Endothelial cell of umbilical vein (primary cell): ENCODE measurements at regions not wholly inside any gene's neighbourhood (a gene's known extent, or its start where the extent isn't known, plus 50 kb on each side); places are given as distances from the start of the nearest gene placed in this dataset.

Experiments
- BruUV-seq: library from RNA; stranded (reverse); fragments of 400-500 nt; replicated peaks from 2 replicates; lab custom pipeline; 2021; lab: Mats Ljungman, UMichigan
- CTCF ChIA-PET: fragments of 300-600, 350-600 bp; sonication (Branson Sonifier 250); formaldehyde crosslinking; loops from one replicate; lab custom pipeline; 2021; ENCODE audit warnings: antibody characterized with exemption, inconsistent platforms; lab: Charles Lee
- POLR2A ChIA-PET: fragments of 300-600, 350-600 bp; sonication (Branson Sonifier 250); formaldehyde crosslinking; loops from one replicate; lab custom pipeline; 2021; ENCODE audit warnings: antibody characterized with exemption, inconsistent platforms; lab: Charles Lee
- DNase-seq: peaks from one replicate; pipeline ENCODE4 v3.0.0-alpha.2; 2011; ENCODE audit warnings: low read depth, low spot score
- FAIRE-seq: peaks from 2 replicates; lab custom pipeline; 2011; peaks lifted over from hg19 to GRCh38; lab: Jason Lieb, UNC
- H2AFZ ChIP-seq: 2 replicates; pipeline ENCODE4 v1.6.0; 2012; ENCODE audit warnings: low read depth, low read length, control low read depth, inconsistent platforms
- H3K27ac ChIP-seq: 2 replicates; pipeline ENCODE4 v1.5.1; 2011; ENCODE audit warnings: low read depth, mild to moderate bottlenecking, control low read depth, low read length, moderate library complexity; ENCODE audit not compliant: insufficient read depth
- H3K27me3 ChIP-seq, 2 experiments: 2 replicates each; pipeline versions ENCODE4 v1.6.0 to v1.6.1; 2011; ENCODE audit warnings: low read length in 2 of 2, mixed read lengths in 1 of 2; ENCODE audit not compliant: control insufficient read depth in 2 of 2, insufficient read depth in 2 of 2
- H3K36me3 ChIP-seq, 2 experiments: 2 replicates in 1 of 2; 3 replicates in 1 of 2; pipeline ENCODE4 v1.5.1; 2011; ENCODE audit warnings: low read length in 2 of 2, mild to moderate bottlenecking in 1 of 2, moderate library complexity in 1 of 2; ENCODE audit not compliant: control insufficient read depth in 2 of 2, insufficient read depth in 2 of 2; ENCODE audit errors: extremely low read depth in 1 of 2
- H3K4me1 ChIP-seq: 3 replicates; pipeline ENCODE4 v1.5.1; 2011; ENCODE audit warnings: mild to moderate bottlenecking, low read length; ENCODE audit not compliant: control insufficient read depth, insufficient read depth; ENCODE audit errors: extremely low read depth
- H3K4me2 ChIP-seq: 2 replicates; pipeline ENCODE4 v1.6.1; 2011; ENCODE audit warnings: low read length, control low read depth, mixed read lengths; ENCODE audit not compliant: insufficient read depth
- H3K4me3 ChIP-seq, 3 experiments: fragments of 200-600 bp in 1 of 3; sonication (generic), shearing (Covaris generic) in 1 of 3; replicated peaks in 1 of 3; 2 replicates each; pipeline ENCODE4 v1.5.1; 2011 to 2016; ENCODE audit warnings: control low read depth in 3 of 3, low read length in 3 of 3, mild to moderate bottlenecking in 2 of 3, inconsistent platforms in 1 of 3, low read depth in 1 of 3, moderate library complexity in 1 of 3; ENCODE audit not compliant: insufficient read depth in 1 of 3
- H3K79me2 ChIP-seq: 2 replicates; pipeline ENCODE4 v1.6.0; 2012; ENCODE audit warnings: low read length, inconsistent platforms; ENCODE audit not compliant: control insufficient read depth, insufficient read depth
- H3K9ac ChIP-seq: replicated peaks from 2 replicates; pipeline ENCODE3; 2011; ENCODE audit warnings: low read length, control low read depth; ENCODE audit not compliant: insufficient read depth; ENCODE audit errors: extremely low read depth
- H3K9me1 ChIP-seq: replicated peaks from 3 replicates; pipeline ENCODE4 v1.6.0; 2011; ENCODE audit warnings: mild to moderate bottlenecking, low read length; ENCODE audit not compliant: control insufficient read depth, insufficient read depth; ENCODE audit errors: extremely low read depth
- H3K9me3 ChIP-seq: replicated peaks from 2 replicates; pipeline ENCODE4 v1.5.1; 2012; ENCODE audit warnings: low read length, inconsistent platforms; ENCODE audit not compliant: control insufficient read depth, insufficient read depth
- H4K20me1 ChIP-seq: replicated peaks from 2 replicates; pipeline ENCODE3; 2011; ENCODE audit warnings: mild to moderate bottlenecking, low read length; ENCODE audit not compliant: control insufficient read depth, insufficient read depth; ENCODE audit errors: extremely low read depth
- EZH2 ChIP-seq: IDR thresholded peaks from 2 replicates; pipeline ENCODE4 v1.6.1; 2012; ENCODE audit warnings: borderline replicate concordance, low read depth, mild to moderate bottlenecking, moderate library complexity, low read length, inconsistent platforms; ENCODE audit not compliant: severe bottlenecking
- FOS ChIP-seq: IDR thresholded peaks from 2 replicates; pipeline ENCODE4 v1.6.1; 2011; ENCODE audit warnings: mild to moderate bottlenecking, low read length, moderate library complexity, borderline replicate concordance; ENCODE audit not compliant: insufficient read depth
- GATA2 ChIP-seq: IDR thresholded peaks from 2 replicates; pipeline ENCODE4 v1.7.0; 2011; ENCODE audit warnings: low read depth, mild to moderate bottlenecking, moderate library complexity, mixed read lengths, low read length; ENCODE audit not compliant: insufficient read length, insufficient read depth
- JUN ChIP-seq: IDR thresholded peaks from 2 replicates; pipeline ENCODE4 v1.6.1; 2011; ENCODE audit warnings: borderline replicate concordance, low read depth; ENCODE audit not compliant: insufficient read length, insufficient read depth
- MYC ChIP-seq: IDR thresholded peaks from one replicate; pipeline ENCODE4 v1.6.1; 2011; ENCODE audit warnings: mild to moderate bottlenecking, low read depth, low read length
- POLR2A ChIP-seq: IDR thresholded peaks from 2 replicates; pipeline ENCODE4 v1.6.1; 2012; ENCODE audit warnings: low read depth, mild to moderate bottlenecking, control low read depth, low read length
- POLR2AphosphoS5 ChIP-seq: IDR thresholded peaks from 2 replicates; pipeline ENCODE4 v1.6.1; 2012; ENCODE audit warnings: low read depth, mild to moderate bottlenecking, control low read depth, low read length, moderate library complexity; ENCODE audit not compliant: insufficient read depth
- dilution Hi-C: fragments of 300-500 bp; cut with MboI; formaldehyde crosslinking; loops from one replicate; pipeline ENCODE4 v1.15.0; 2019; ENCODE audit warnings: low sequenced_read_pairs; ENCODE audit not compliant: extremely low pct_ligation_motif_present
- intact Hi-C: fragments of 100-400 bp; cut with micrococcal nuclease; formaldehyde crosslinking; loops from one replicate; pipeline ENCODE4 v1.10.0; 2022
- TF ChIP-seq, protein P1 (sequence below): IDR thresholded peaks from 2 replicates; pipeline ENCODE4 v1.6.1; 2011; ENCODE audit not compliant: insufficient read depth, insufficient read length
- TF ChIP-seq, protein P2 (sequence below), 2 donors: IDR thresholded peaks; 1 replicate in 1 of 2; 2 replicates in 1 of 2; pipeline ENCODE4 v1.5.1; 2011; ENCODE audit warnings: low read length in 2 of 2, mild to moderate bottlenecking in 2 of 2, moderate library complexity in 2 of 2, control low read depth in 1 of 2, inconsistent platforms in 1 of 2, low read depth in 1 of 2; ENCODE audit not compliant: insufficient read depth in 1 of 2; ENCODE audit errors: extremely low read depth in 1 of 2

DNA sequence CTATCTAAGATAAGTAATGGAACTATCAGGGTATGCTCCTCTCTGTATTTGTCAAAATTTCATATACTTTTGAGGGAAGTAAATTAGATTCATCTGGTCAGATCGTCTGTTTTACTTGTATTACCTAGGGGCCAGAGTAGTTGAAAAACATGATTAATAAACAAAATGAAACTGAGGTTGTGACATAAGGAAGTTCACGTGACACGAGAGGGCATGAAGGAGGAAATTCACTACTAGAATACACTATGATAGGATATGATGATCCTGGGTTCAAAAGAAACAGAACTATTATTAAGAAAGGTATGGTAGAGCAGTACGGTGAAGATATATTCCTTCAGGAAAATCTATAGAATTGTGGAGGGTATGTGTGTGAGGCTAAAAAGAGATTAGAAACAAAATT is 58.4 kb upstream of the SPAG16 start:
- Histone ChIP-seq H3K27me3 (no peaks in the 10 kb centered on the region), H3K79me2 (no peaks in the 10 kb centered on the region), H3K9me1 (no peaks in the 10 kb centered on the region), H3K27ac (no peak overlapping the region), H4K20me1 (no peaks in the 10 kb centered on the region), H2AFZ (no peak overlapping the region), H3K4me1 (no peaks in the 10 kb centered on the region), H3K4me3 (no peak overlapping the region), H3K9ac (no peak overlapping the region), H3K4me2 (no peak overlapping the region), H3K36me3 (no peaks in the 10 kb centered on the region), H3K9me3 (no peaks in the 10 kb centered on the region)
- TF ChIP-seq EZH2 (no peak), JUN (no peak), POLR2AphosphoS5 (no peak), MYC (no peak), FOS (no peak), POLR2A (no peak), GATA2 (no peak)
- TF ChIP-seq, protein P1, sequence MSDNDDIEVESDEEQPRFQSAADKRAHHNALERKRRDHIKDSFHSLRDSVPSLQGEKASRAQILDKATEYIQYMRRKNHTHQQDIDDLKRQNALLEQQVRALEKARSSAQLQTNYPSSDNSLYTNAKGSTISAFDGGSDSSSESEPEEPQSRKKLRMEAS = no peak
- TF ChIP-seq, protein P2, sequence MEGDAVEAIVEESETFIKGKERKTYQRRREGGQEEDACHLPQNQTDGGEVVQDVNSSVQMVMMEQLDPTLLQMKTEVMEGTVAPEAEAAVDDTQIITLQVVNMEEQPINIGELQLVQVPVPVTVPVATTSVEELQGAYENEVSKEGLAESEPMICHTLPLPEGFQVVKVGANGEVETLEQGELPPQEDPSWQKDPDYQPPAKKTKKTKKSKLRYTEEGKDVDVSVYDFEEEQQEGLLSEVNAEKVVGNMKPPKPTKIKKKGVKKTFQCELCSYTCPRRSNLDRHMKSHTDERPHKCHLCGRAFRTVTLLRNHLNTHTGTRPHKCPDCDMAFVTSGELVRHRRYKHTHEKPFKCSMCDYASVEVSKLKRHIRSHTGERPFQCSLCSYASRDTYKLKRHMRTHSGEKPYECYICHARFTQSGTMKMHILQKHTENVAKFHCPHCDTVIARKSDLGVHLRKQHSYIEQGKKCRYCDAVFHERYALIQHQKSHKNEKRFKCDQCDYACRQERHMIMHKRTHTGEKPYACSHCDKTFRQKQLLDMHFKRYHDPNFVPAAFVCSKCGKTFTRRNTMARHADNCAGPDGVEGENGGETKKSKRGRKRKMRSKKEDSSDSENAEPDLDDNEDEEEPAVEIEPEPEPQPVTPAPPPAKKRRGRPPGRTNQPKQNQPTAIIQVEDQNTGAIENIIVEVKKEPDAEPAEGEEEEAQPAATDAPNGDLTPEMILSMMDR (IDR thresholded peaks at IDR 0.05; ENCODE audit: extremely low read depth in 1 of 2, insufficient read depth in 1 of 2, low read depth in 1 of 2, low read length in 2 of 2) = no peak
- FAIRE-seq (no peak), DNase-seq (no peak)
- dilution Hi-C loops = no loop called here
- intact Hi-C loops = no loop called here
- POLR2A ChIA-PET = no interaction called here
- no TSS peak for BruUV-seq
- CTCF ChIA-PET = no interaction called here
